RWPE1 (cell line): ENCODE measurements at regions not wholly inside any gene's neighbourhood (a gene's known extent, or its start where the extent isn't known, plus 50 kb on each side); places are given as distances from the start of the nearest gene placed in this dataset.
"Not testable (repeated sequence)": the region's sequence is repeated elsewhere in the genome, so short reads cannot be mapped to it uniquely, and the experiment has no call there.

Source experiments
- CTCF ChIA-PET: fragments of 350-600 bp; sonication (Branson Sonifier 250); formaldehyde crosslinking; extraction: SDS; loops from one replicate; lab custom pipeline; 2021; lab: Yijun Ruan, JAX
- POLR2A ChIA-PET: fragments of 400-600 bp; formaldehyde crosslinking; extraction: SDS; loops from one replicate; lab custom pipeline; 2020; ENCODE audit warnings: antibody characterized with exemption; ENCODE audit not compliant: low non-redundant PET; lab: Yijun Ruan, JAX
- DNase-seq: peaks from one replicate; pipeline ENCODE4 v3.0.0; 2012; ENCODE audit warnings: low spot score
- H3K27ac ChIP-seq: fragments of 450-650 bp; 2 replicates; pipeline ENCODE4 v1.5.1; 2017
- CTCF ChIP-seq: fragments of 450-650 bp; conservative IDR thresholded peaks from 2 replicates; pipeline ENCODE4 v1.5.1; 2017; ENCODE audit warnings: low read depth, mild to moderate bottlenecking

GRCh38 chr6:15183979-15184378, 61.9 kb upstream of the JARID2 start:
- TF ChIP-seq CTCF = no peak
- ChIA-PET POLR2A (no interaction called here), CTCF (no interaction called here)
- no peak for DNase-seq
- no peak overlapping the region for H3K27ac ChIP-seq

GRCh38 chr6:15184441-15184861, 61.4 kb upstream of the JARID2 start:
- H3K27ac ChIP-seq = no peak overlapping the region
- TF ChIP-seq CTCF = no peak
- POLR2A ChIA-PET = no interaction called here
- CTCF ChIA-PET = interaction anchor here (0.6 kb wide), 1 partner anchor 407 kb away, joined by 3 read pairs; no protein-coding TSS in a partner anchor
- no peak for DNase-seq

- H3K27ac ChIP-seq, DNase-seq, POLR2A ChIA-PET: not testable (repeated sequence)
- CTCF ChIA-PET = interaction anchor here (0.6 kb wide), 1 partner anchor 408 kb away, joined by 3 read pairs; no protein-coding TSS in a partner anchor
These were observed 60.8 kb upstream of the JARID2 start for GRCh38 chr6:15185111-15185510.

- DNase-seq, H3K27ac ChIP-seq, POLR2A ChIA-PET: not testable (repeated sequence)
- CTCF ChIA-PET = interaction anchor here (0.6 kb wide), 1 partner anchor 1431 kb away, joined by 6 read pairs; no protein-coding TSS in a partner anchor
These were observed 52.4 kb upstream of the JARID2 start for GRCh38 chr6:15193451-15193850.

- no peak for TF ChIP-seq CTCF
- DNase-seq = no peak
- POLR2A ChIA-PET = no interaction called here
- CTCF ChIA-PET = interaction anchor here (0.6 kb wide), 1 partner anchor 24 kb away, joined by 7 read pairs; no protein-coding TSS in a partner anchor
- H3K27ac ChIP-seq = no peak overlapping the region
These were observed 51.4 kb upstream of the JARID2 start for GRCh38 chr6:15194453-15194852.
